Astrocyte of the spinal cord (primary cell): ENCODE measurements at regions not wholly inside any gene's neighbourhood (a gene's known extent, or its start where the extent isn't known, plus 50 kb on each side); places are given as distances from the start of the nearest gene placed in this dataset.

Experiments used
- DNase-seq: peaks from one replicate; pipeline ENCODE4 v3.0.0; 2011; ENCODE audit warnings: low read depth, low spot score
- H3K4me3 ChIP-seq: 2 replicates; pipeline ENCODE4 v1.5.1; 2011; ENCODE audit warnings: low read depth, mild to moderate bottlenecking, low read length, moderate library complexity
- CTCF ChIP-seq: IDR thresholded peaks from 2 replicates; pipeline ENCODE4 v1.5.1; 2012; ENCODE audit warnings: low read depth, mild to moderate bottlenecking, low read length, inconsistent platforms
- in situ Hi-C: cut with HindIII; loops from 2 replicates; pipeline ENCODE4 v1.10.0; 2017; ENCODE audit warnings: low sequenced_read_pairs

- DNase-seq = no peak
- no peak for TF ChIP-seq CTCF
- in situ Hi-C loops = no loop called here
- H3K4me3 ChIP-seq = no peak overlapping the region
These were observed 57.0 kb downstream of the SEC61G start for GRCh38 chr7:54701982-54702381.

- H3K4me3 ChIP-seq = no peak overlapping the region
- DNase-seq = no peak
- in situ Hi-C loops = no loop called here
- no peak for TF ChIP-seq CTCF
These were observed 59.3 kb downstream of the SEC61G start for GRCh38 chr7:54699715-54700114.

- H3K4me3 ChIP-seq = no peak overlapping the region
- no peak for DNase-seq
- in situ Hi-C loops = no loop called here
- TF ChIP-seq CTCF = no peak
These were observed 61.3 kb downstream of the SEC61G start for GRCh38 chr7:54697659-54698186.

- no peak for DNase-seq
- no peak for TF ChIP-seq CTCF
- no peak overlapping the region for H3K4me3 ChIP-seq
- in situ Hi-C loops = no loop called here
These were observed 68.1 kb downstream of the SEC61G start for GRCh38 chr7:54690892-54691291.

GRCh38 chr7:54690050-54690443 is 69.0 kb downstream of the SEC61G start:
- in situ Hi-C loops = no loop called here
- H3K4me3 ChIP-seq = no peak overlapping the region
- no peak for TF ChIP-seq CTCF
- DNase-seq = no peak

GRCh38 chr7:54689394-54690049 is 69.5 kb downstream of the SEC61G start:
- TF ChIP-seq CTCF = no peak
- H3K4me3 ChIP-seq = no peak overlapping the region
- no peak for DNase-seq
- in situ Hi-C loops = no loop called here
